Large intestine (tissue), 3 donors: ENCODE measurements at regions not wholly inside any gene's neighbourhood (a gene's known extent, or its start where the extent isn't known, plus 50 kb on each side); places are given as distances from the start of the nearest gene placed in this dataset.

Experiments used
- DNase-seq, 2 donors: peaks; one replicate each; pipeline versions ENCODE4 v3.0.0 to v3.0.0-alpha.2; 2013
- H3K27ac ChIP-seq: one replicate; pipeline ENCODE4 v1.5.1; 2013; ENCODE audit warnings: low read length
- H3K27me3 ChIP-seq: 2 replicates; pipeline ENCODE4 v1.6.1; 2013; ENCODE audit warnings: low read length; ENCODE audit not compliant: control insufficient read depth, insufficient read depth
- H3K36me3 ChIP-seq: 2 replicates; pipeline ENCODE4 v1.6.1; 2013; ENCODE audit warnings: low read length; ENCODE audit not compliant: control insufficient read depth, insufficient read depth
- H3K4me1 ChIP-seq: one replicate; pipeline ENCODE4 v1.6.1; 2013; ENCODE audit warnings: low read length; ENCODE audit not compliant: control insufficient read depth, insufficient read depth
- H3K4me3 ChIP-seq: one replicate; pipeline ENCODE4 v1.5.1; 2013; ENCODE audit warnings: low read length
- H3K9me3 ChIP-seq: one replicate; pipeline ENCODE4 v1.6.1; 2013; ENCODE audit warnings: mild to moderate bottlenecking, low read depth, low read length, moderate library complexity; ENCODE audit not compliant: control insufficient read depth
- WGBS: methylation state at CpG from one replicate; pipeline ENCODE4 v1.1.5; 2013; ENCODE audit warnings: low lambda C conversion rate; ENCODE audit not compliant: insufficient coverage; 5-methylcytosine and 5-hydroxymethylcytosine counted together

DNA sequence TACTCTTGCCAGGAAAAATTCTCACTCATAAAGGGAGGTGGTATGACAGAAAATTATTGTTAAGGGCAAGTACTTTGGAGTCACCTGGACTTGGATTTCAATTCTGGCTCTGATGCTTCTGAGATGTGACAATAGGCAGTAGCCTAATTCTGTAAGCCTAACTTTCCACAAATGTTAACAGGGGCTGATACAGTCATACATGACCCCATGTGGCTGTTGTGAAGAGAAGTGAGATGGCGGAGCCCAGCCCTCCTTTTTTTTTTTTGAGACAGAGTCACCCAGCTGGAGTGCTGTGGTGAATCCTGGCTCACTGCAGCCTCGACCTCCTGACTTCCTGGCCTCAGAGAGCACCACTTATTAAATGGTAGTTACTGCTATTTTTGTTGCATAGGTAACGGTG is 54.4 kb upstream of the IRF2 start:
- DNase-seq = no peak
- Histone ChIP-seq H3K4me3 (no peak overlapping the region), H3K36me3 (no peaks in the 10 kb centered on the region), H3K4me1 (no peaks in the 10 kb centered on the region), H3K27me3 (no peaks in the 10 kb centered on the region), H3K9me3 (peaks cover 4% of the 10 kb centered on the region), H3K27ac (no peak overlapping the region)
- 100% methylated on average over 1 of the region's 3 CpGs for WGBS

GRCh38 chr4:184528051-184528450 is 53.7 kb upstream of the IRF2 start:
- H3K27me3 ChIP-seq = no peaks in the 10 kb centered on the region
- peaks cover 4% of the 10 kb centered on the region for H3K9me3 ChIP-seq
- no peaks in the 10 kb centered on the region for H3K36me3 ChIP-seq
- no peak for DNase-seq
- no peak overlapping the region for H3K27ac ChIP-seq
- no peaks in the 10 kb centered on the region for H3K4me1 ChIP-seq
- H3K4me3 ChIP-seq = no peak overlapping the region
- WGBS = 67% methylated on average over 2 of the region's 5 CpGs

DNA sequence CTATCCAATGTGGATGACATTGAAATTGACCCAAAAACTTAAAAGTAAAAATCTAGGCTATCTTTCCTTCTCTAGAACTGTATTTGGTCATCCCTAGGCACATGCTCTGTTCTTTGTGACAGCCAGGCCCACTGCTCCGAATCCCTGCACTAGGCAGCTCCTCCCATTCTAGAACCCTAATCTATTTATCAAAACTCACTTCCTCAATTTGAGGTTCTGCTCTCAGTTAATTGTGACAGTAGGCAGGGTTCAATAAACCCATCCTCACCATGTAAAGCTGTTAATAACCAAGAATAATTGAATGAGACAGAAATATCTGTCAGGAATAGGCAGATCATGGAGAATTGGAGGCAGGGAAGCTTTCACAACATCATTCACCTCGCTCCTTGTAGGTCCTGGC is 51.9 kb upstream of the IRF2 start:
- no peak overlapping the region for H3K4me3 ChIP-seq
- H3K27ac ChIP-seq = no peak overlapping the region
- peaks cover 4% of the 10 kb centered on the region for H3K9me3 ChIP-seq
- no peaks in the 10 kb centered on the region for H3K4me1 ChIP-seq
- WGBS = no CpG with 5 or more reads among the region's 2 CpGs
- H3K36me3 ChIP-seq = no peaks in the 10 kb centered on the region
- no peak for DNase-seq
- H3K27me3 ChIP-seq = no peaks in the 10 kb centered on the region
